Upper lobe of left lung (tissue), 6 donors: ENCODE measurements at regions not wholly inside any gene's neighbourhood (a gene's known extent, or its start where the extent isn't known, plus 50 kb on each side); places are given as distances from the start of the nearest gene placed in this dataset.

Source experiments
- ATAC-seq, 2 donors: fragments of 200-7000 bp; cut with Tn5 transposase; one replicate each; pipeline ENCODE4 v1.9.1; 2022; ENCODE audit warnings: mild to moderate bottlenecking in 2 of 2, moderate library complexity in 2 of 2; ENCODE audit not compliant: low FRiP score in 2 of 2
- DNase-seq, 2 donors: peaks; one replicate each; pipeline ENCODE4 v3.0.0-alpha.2; 2019 to 2020
- H3K27ac ChIP-seq, 4 donors: fragments of 200-600 bp; sonication (generic); one replicate each; pipeline ENCODE4 v1.5.1; 2016 to 2019
- H3K27me3 ChIP-seq, 4 donors: fragments of 200-600 bp; sonication (generic); one replicate each; pipeline ENCODE4 v1.5.1; 2017 to 2019
- H3K36me3 ChIP-seq, 4 donors: fragments of 200-600 bp; sonication (generic); one replicate each; pipeline ENCODE4 v1.5.1; 2016 to 2019
- H3K4me1 ChIP-seq, 4 donors: fragments of 200-600 bp; sonication (generic); one replicate each; pipeline ENCODE4 v1.5.1; 2018 to 2019
- H3K4me3 ChIP-seq, 4 donors: fragments of 200-600 bp; sonication (generic); one replicate each; pipeline ENCODE4 v1.5.1; 2017 to 2019; ENCODE audit warnings: mild to moderate bottlenecking in 2 of 4, moderate library complexity in 1 of 4
- H3K9me3 ChIP-seq, 4 donors: fragments of 200-600 bp; sonication (generic); one replicate each; pipeline ENCODE4 v1.5.1; 2018 to 2019
- CTCF ChIP-seq, 6 experiments: fragments of 450-650 bp in 4 of 6; fragments of 200-600 bp in 2 of 6; sonication (generic) in 2 of 6; IDR thresholded peaks; one replicate each; pipeline ENCODE4 v1.5.1; 2016 to 2019; ENCODE audit warnings: antibody characterized with exemption in 6 of 6
- EP300 ChIP-seq, 4 donors: sonication (generic); formaldehyde crosslinking; IDR thresholded peaks; one replicate each; pipeline ENCODE4 v1.5.1; 2017; ENCODE audit warnings: antibody characterized with exemption in 4 of 4, control low read depth in 2 of 4
- POLR2A ChIP-seq, 4 donors: fragments of 450-650 bp; IDR thresholded peaks; one replicate each; pipeline ENCODE4 v1.5.1; 2016 to 2017; ENCODE audit warnings: antibody characterized with exemption in 4 of 4, mild to moderate bottlenecking in 2 of 4
- POLR2AphosphoS5 ChIP-seq, 2 donors: sonication (generic); formaldehyde crosslinking; IDR thresholded peaks; one replicate each; pipeline ENCODE4 v1.5.1; 2017; ENCODE audit warnings: antibody characterized with exemption in 2 of 2
- WGBS, 2 donors: methylation state at CpG; one replicate each; pipeline ENCODE4 v1.1.5; 2017 to 2018; 5-methylcytosine and 5-hydroxymethylcytosine counted together
- donor health status: DM: no; HTN: no; CAD: no; lungs with moderate emphysema.
- donor health status: DM: no; HTN: yes; CAD: no; lungs with severe emphysema.

- no peak for DNase-seq
- Histone ChIP-seq H3K4me1 (peaks cover 0 to 4% (median 2%) of the 10 kb centered on the region in 4 donors), H3K36me3 (no peaks in the 10 kb centered on the region), H3K27ac (no peak overlapping the region), H3K4me3 (no peak overlapping the region), H3K27me3 (no peaks in the 10 kb centered on the region), H3K9me3 (no peaks in the 10 kb centered on the region)
- 67 to 82% methylated on average over 7 of the region's 7 CpGs for WGBS, 2 donors
- no peak for TF ChIP-seq EP300 (IDR thresholded peaks at IDR 0.05)
- no peak for TF ChIP-seq POLR2A (IDR thresholded peaks at IDR 0.05)
- TF ChIP-seq CTCF (IDR thresholded peaks at IDR 0.05), result no peak
- TF ChIP-seq POLR2AphosphoS5 (IDR thresholded peaks at IDR 0.05), result no peak
- no peak for ATAC-seq
These were observed 129.2 kb upstream of the EEA1 start for GRCh38 chr12:93058280-93058679.

- Histone ChIP-seq H3K4me3 (no peak overlapping the region), H3K36me3 (no peaks in the 10 kb centered on the region), H3K27me3 (no peaks in the 10 kb centered on the region), H3K4me1 (peaks cover 0 to 4% (median 2%) of the 10 kb centered on the region in 4 donors), H3K27ac (no peak overlapping the region), H3K9me3 (no peaks in the 10 kb centered on the region)
- ATAC-seq, result no peak
- 91 to 93% methylated on average over 2 of the region's 2 CpGs for WGBS, 2 donors
- no peak for DNase-seq
- no peak for TF ChIP-seq POLR2AphosphoS5 (IDR thresholded peaks at IDR 0.05)
- TF ChIP-seq EP300 (IDR thresholded peaks at IDR 0.05), result no peak
- no peak for TF ChIP-seq POLR2A (IDR thresholded peaks at IDR 0.05)
- TF ChIP-seq CTCF (IDR thresholded peaks at IDR 0.05), result no peak
These were observed 130.2 kb upstream of the EEA1 start for GRCh38 chr12:93059288-93059687.

GRCh38 chr12:93059925-93060665 lies 131.0 kb upstream of the EEA1 start:
- Histone ChIP-seq H3K4me3 (no peak overlapping the region), H3K4me1 (peaks cover 0 to 4% (median 2%) of the 10 kb centered on the region in 4 donors), H3K27ac (no peak overlapping the region), H3K36me3 (no peaks in the 10 kb centered on the region), H3K9me3 (no peaks in the 10 kb centered on the region), H3K27me3 (no peaks in the 10 kb centered on the region)
- ATAC-seq (no peak), DNase-seq (no peak)
- 66 to 75% methylated on average over 5 of the region's 5 CpGs for WGBS, 2 donors
- TF ChIP-seq CTCF (IDR thresholded peaks at IDR 0.05) (no peak), EP300 (IDR thresholded peaks at IDR 0.05) (no peak), POLR2AphosphoS5 (IDR thresholded peaks at IDR 0.05) (no peak), POLR2A (IDR thresholded peaks at IDR 0.05) (no peak)

GRCh38 chr12:93060666-93061472 lies 131.8 kb upstream of the EEA1 start:
- peak in 1 of 2 donors; percentile 55 for ATAC-seq
- H3K27ac ChIP-seq, result no peak overlapping the region
- no peaks in the 10 kb centered on the region for H3K36me3 ChIP-seq
- no peaks in the 10 kb centered on the region for H3K9me3 ChIP-seq
- H3K4me3 ChIP-seq, result no peak overlapping the region
- H3K27me3 ChIP-seq, result no peaks in the 10 kb centered on the region
- no peak for DNase-seq
- WGBS, 2 donors, result 64 to 71% methylated on average over 8 of the region's 8 CpGs
- H3K4me1 ChIP-seq, result peaks cover 0 to 4% (median 2%) of the 10 kb centered on the region in 4 donors
- TF ChIP-seq EP300 (IDR thresholded peaks at IDR 0.05), result no peak
- TF ChIP-seq POLR2A (IDR thresholded peaks at IDR 0.05), result no peak
- TF ChIP-seq CTCF (IDR thresholded peaks at IDR 0.05), result no peak
- no peak for TF ChIP-seq POLR2AphosphoS5 (IDR thresholded peaks at IDR 0.05)
